SK-N-SH treated with all-trans-retinoic acid at 6 μM for 48 hours (cell line): ENCODE measurements at regions not wholly inside any gene's neighbourhood (a gene's known extent, or its start where the extent isn't known, plus 50 kb on each side); places are given as distances from the start of the nearest gene placed in this dataset.

Source experiments
- ATAC-seq: fragments of 200-7000 bp; cut with Tn5 transposase; 3 replicates; pipeline ENCODE4 v1.9.1; 2020; ENCODE audit warnings: mild to moderate bottlenecking, moderate library complexity
- ARNTL ChIP-seq: fragments of 450-650 bp; formaldehyde crosslinking; IDR thresholded peaks from 2 replicates; pipeline ENCODE4 v1.5.0; 2020; ENCODE audit warnings: low read depth, mild to moderate bottlenecking, moderate library complexity, borderline replicate concordance
- BACH2 ChIP-seq: fragments of 250-450 bp; sonication (Bioruptor Pico); IDR thresholded peaks from 2 replicates; pipeline ENCODE4 v1.9.0; 2021; ENCODE audit warnings: mild to moderate bottlenecking, borderline replicate concordance
- CREB5 ChIP-seq: fragments of 250-450 bp; sonication (Bioruptor Pico); IDR thresholded peaks from 2 replicates; pipeline ENCODE4 v1.5.1; 2020; ENCODE audit warnings: low read depth, mild to moderate bottlenecking, moderate library complexity
- GLIS3 ChIP-seq: fragments of 250-450 bp; sonication (Bioruptor Pico); IDR thresholded peaks from 2 replicates; pipeline ENCODE4 v1.5.0; 2020; ENCODE audit warnings: mild to moderate bottlenecking, moderate library complexity
- ISL1 ChIP-seq: fragments of 250-450 bp; sonication (Bioruptor Pico); IDR thresholded peaks from 2 replicates; pipeline ENCODE4 v2.1.2; 2022; ENCODE audit warnings: mild to moderate bottlenecking, moderate library complexity
- OSR1 ChIP-seq: fragments of 250-450 bp; sonication (Bioruptor Pico); IDR thresholded peaks from 2 replicates; pipeline ENCODE4 v1.8.0; 2022; ENCODE audit warnings: moderate library complexity, mild to moderate bottlenecking, inconsistent platforms
- PATZ1 ChIP-seq: fragments of 250-450 bp; sonication (Bioruptor Pico); IDR thresholded peaks from 2 replicates; pipeline ENCODE4 v1.8.0; 2020; ENCODE audit warnings: mild to moderate bottlenecking, moderate library complexity, borderline replicate concordance
- PPARA ChIP-seq: fragments of 250-450 bp; sonication (Bioruptor Pico); IDR thresholded peaks from 2 replicates; pipeline ENCODE4 v1.5.0; 2020; ENCODE audit warnings: mild to moderate bottlenecking, borderline replicate concordance
- RARB ChIP-seq: fragments of 250-450 bp; sonication (Bioruptor Pico); IDR thresholded peaks from 2 replicates; pipeline ENCODE4 v1.8.0; 2021; ENCODE audit warnings: mild to moderate bottlenecking, moderate library complexity
- SNAI2 ChIP-seq: fragments of 250-450 bp; sonication (Bioruptor Pico); IDR thresholded peaks from 2 replicates; pipeline ENCODE4 v1.5.0; 2020; ENCODE audit warnings: mild to moderate bottlenecking, moderate library complexity
- TCF4 ChIP-seq: fragments of 250-450 bp; sonication (Bioruptor Pico); IDR thresholded peaks from 2 replicates; pipeline ENCODE4 v1.8.0; 2021; ENCODE audit warnings: mild to moderate bottlenecking, moderate library complexity, borderline replicate concordance
- TOX ChIP-seq: fragments of 250-450 bp; sonication (Bioruptor Pico); IDR thresholded peaks from 2 replicates; pipeline ENCODE4 v1.8.0; 2021; ENCODE audit warnings: mild to moderate bottlenecking, moderate library complexity, borderline replicate concordance
- TSHZ2 ChIP-seq: fragments of 250-450 bp; sonication (Bioruptor Pico); IDR thresholded peaks from 2 replicates; pipeline ENCODE4 v1.5.0; 2020; ENCODE audit warnings: mild to moderate bottlenecking, moderate library complexity
- ZC3H10 ChIP-seq: fragments of 250-450 bp; sonication (Bioruptor Pico); IDR thresholded peaks from 2 replicates; pipeline ENCODE4 v1.5.1; 2021; ENCODE audit warnings: mild to moderate bottlenecking, moderate library complexity
- ZFP30 ChIP-seq: fragments of 450-650 bp; formaldehyde crosslinking; IDR thresholded peaks from 2 replicates; pipeline ENCODE4 v1.5.0; 2022; ENCODE audit warnings: mild to moderate bottlenecking, moderate library complexity
- ZNF565 ChIP-seq: fragments of 450-650 bp; formaldehyde crosslinking; conservative IDR thresholded peaks from 2 replicates; pipeline ENCODE4 v1.5.0; 2020; ENCODE audit warnings: low read depth, mild to moderate bottlenecking, moderate library complexity
- ZNF70 ChIP-seq: fragments of 450-650 bp; formaldehyde crosslinking; IDR thresholded peaks from 2 replicates; pipeline ENCODE4 v1.5.0; 2020; ENCODE audit warnings: mild to moderate bottlenecking, moderate library complexity
- ZNF8 ChIP-seq: fragments of 450-650 bp; formaldehyde crosslinking; IDR thresholded peaks from 2 replicates; pipeline ENCODE4 v1.5.0; 2020; ENCODE audit warnings: mild to moderate bottlenecking, moderate library complexity
- TF ChIP-seq, protein P1 (sequence below): fragments of 250-450 bp; sonication (Bioruptor Pico); IDR thresholded peaks from 2 replicates; pipeline ENCODE4 v1.5.1; 2021; ENCODE audit warnings: mild to moderate bottlenecking, moderate library complexity

DNA sequence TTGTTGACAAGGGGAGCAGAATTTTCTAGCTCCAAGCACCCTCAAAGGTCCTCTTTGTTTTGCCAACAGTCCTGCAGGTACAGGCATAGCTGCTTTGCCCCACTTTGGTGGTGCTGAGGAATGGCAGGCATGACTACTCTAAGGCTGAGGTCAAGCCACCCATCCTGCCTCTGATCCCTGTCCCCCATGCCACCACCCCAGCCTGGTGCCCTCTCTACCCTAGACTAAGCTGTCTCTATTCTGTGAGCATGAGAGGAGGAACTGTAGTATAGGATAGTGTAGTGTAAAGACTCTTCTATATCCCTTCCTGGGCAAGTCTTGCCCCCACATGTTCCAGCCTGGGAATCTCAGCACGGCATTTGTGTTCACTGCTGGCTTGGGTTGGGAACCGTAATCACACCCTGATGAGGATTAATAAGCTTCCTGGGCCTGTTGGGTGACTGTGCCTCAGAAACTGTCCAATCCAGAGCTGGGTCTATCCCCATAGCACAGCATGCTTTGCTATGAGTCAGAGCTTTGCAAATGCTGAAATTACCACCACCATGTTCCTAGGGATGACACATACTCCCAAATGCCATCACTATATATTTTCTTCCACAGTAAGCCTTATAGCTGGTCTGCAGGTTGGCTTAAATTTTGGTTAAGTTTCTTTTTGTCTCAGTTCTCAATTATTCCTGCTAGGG lies 105.7 kb upstream of the PPP2R5A start:
- ATAC-seq = peak; percentile 99

GRCh38 chr1:212181015-212181882 lies 104.0 kb upstream of the PPP2R5A start:
- TF ChIP-seq PATZ1 (CRISPR knock-in tag) (no peak), TSHZ2 (no peak), TOX (CRISPR knock-in tag) (no peak)
- TF ChIP-seq, protein P1, sequence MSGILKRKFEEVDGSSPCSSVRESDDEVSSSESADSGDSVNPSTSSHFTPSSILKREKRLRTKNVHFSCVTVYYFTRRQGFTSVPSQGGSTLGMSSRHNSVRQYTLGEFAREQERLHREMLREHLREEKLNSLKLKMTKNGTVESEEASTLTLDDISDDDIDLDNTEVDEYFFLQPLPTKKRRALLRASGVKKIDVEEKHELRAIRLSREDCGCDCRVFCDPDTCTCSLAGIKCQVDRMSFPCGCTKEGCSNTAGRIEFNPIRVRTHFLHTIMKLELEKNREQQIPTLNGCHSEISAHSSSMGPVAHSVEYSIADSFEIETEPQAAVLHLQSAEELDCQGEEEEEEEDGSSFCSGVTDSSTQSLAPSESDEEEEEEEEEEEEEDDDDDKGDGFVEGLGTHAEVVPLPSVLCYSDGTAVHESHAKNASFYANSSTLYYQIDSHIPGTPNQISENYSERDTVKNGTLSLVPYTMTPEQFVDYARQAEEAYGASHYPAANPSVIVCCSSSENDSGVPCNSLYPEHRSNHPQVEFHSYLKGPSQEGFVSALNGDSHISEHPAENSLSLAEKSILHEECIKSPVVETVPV (CRISPR knock-in tag) = no peak
- ATAC-seq = no peak

More for the DNA sequence above, 105.7 kb upstream of the PPP2R5A start:
- TF ChIP-seq TCF4 (CRISPR knock-in tag) (no peak), CREB5 (no peak), RARB (CRISPR knock-in tag) (no peak), ZFP30 (CRISPR knock-in tag) (no peak), ISL1 (CRISPR knock-in tag) (no peak), ZC3H10 (no peak), PPARA (CRISPR knock-in tag) (no peak), TSHZ2 (no peak), SNAI2 (CRISPR knock-in tag) (no peak), ZNF8 (CRISPR knock-in tag) (no peak), ARNTL (CRISPR knock-in tag) (no peak), OSR1 (no peak), BACH2 (CRISPR knock-in tag) (no peak)

DNA sequence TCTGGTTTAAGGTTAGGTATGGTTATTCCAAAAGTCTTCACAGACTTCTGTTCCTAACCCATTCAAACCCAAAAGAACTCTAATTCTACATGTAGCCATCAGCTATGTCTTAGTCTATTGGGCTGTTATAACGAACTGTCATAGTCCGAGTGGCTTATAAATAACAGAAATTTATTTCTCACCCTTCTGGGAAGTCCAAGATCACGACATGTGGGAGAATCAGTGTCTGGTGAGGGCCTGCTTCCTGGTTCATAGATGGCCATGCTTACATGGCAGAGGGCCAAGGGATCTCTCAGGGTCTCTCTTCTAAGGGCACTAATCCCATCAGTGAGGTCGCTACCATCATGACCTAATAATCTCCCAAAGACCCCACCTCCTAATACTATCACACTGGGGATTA lies 103.0 kb upstream of the PPP2R5A start:
- no peak for TF ChIP-seq PPARA (CRISPR knock-in tag)
- TF ChIP-seq, protein P1 (CRISPR knock-in tag) = no peak
- TF ChIP-seq OSR1 = no peak
- TF ChIP-seq GLIS3 (CRISPR knock-in tag) = no peak
- no peak for TF ChIP-seq ZNF70 (CRISPR knock-in tag)
- TF ChIP-seq PATZ1 (CRISPR knock-in tag) = no peak
- no peak for TF ChIP-seq RARB (CRISPR knock-in tag)
- TF ChIP-seq TOX (CRISPR knock-in tag) = no peak
- no peak for TF ChIP-seq ZNF565 (CRISPR knock-in tag)
- TF ChIP-seq SNAI2 (CRISPR knock-in tag) = no peak
- no peak for ATAC-seq
